ENCODE measurements at regions not wholly inside any gene's neighbourhood (a gene's known extent, or its start where the extent isn't known, plus 50 kb on each side); places are given as distances from the start of the nearest gene placed in this dataset.

DNA sequence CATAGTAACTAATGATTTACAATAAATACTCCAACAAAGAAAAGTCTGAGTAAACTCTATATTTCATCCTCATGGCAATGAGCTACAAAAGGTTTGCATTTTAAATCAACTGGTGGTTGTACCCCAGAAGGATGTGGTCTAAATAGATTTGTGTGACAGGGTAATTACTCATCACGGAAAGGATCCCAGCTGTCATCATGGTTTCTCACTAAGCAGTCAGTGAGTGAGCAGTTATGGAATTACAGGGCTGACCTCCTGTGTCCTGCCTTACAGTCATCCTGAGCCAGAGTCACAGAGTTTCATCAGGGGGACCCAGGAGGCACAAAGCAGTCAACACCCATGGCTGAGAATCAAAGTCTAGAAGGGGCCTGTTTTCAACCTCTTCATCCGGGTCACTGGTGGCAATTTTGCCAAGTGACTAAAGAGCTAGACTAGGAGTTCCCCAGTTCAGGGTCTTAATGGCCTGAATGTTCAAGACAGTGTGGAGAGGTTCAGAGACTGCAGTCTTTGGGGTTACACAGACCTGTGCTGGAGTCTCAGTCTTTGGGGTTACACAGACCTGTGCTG is 210.7 kb upstream of the SLC24A2 start:
- TF ChIP-seq, protein P1, sequence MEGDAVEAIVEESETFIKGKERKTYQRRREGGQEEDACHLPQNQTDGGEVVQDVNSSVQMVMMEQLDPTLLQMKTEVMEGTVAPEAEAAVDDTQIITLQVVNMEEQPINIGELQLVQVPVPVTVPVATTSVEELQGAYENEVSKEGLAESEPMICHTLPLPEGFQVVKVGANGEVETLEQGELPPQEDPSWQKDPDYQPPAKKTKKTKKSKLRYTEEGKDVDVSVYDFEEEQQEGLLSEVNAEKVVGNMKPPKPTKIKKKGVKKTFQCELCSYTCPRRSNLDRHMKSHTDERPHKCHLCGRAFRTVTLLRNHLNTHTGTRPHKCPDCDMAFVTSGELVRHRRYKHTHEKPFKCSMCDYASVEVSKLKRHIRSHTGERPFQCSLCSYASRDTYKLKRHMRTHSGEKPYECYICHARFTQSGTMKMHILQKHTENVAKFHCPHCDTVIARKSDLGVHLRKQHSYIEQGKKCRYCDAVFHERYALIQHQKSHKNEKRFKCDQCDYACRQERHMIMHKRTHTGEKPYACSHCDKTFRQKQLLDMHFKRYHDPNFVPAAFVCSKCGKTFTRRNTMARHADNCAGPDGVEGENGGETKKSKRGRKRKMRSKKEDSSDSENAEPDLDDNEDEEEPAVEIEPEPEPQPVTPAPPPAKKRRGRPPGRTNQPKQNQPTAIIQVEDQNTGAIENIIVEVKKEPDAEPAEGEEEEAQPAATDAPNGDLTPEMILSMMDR (IDR thresholded peaks at IDR 0.05): no peak
- no peak for TF ChIP-seq POLR2A (IDR thresholded peaks at IDR 0.05)

Measured in prostate gland (tissue), 2 donors.